HG03520 (cell line): ENCODE measurements at regions not wholly inside any gene's neighbourhood (a gene's known extent, or its start where the extent isn't known, plus 50 kb on each side); places are given as distances from the start of the nearest gene placed in this dataset.

Source experiments
- ATAC-seq: cut with Tn5 transposase; IDR thresholded peaks from one replicate; pipeline ENCODE4 v1.9.1; 2021; ENCODE audit warnings: mild to moderate bottlenecking, moderate library complexity; ENCODE audit not compliant: unreplicated experiment

- ATAC-seq = no peak
Observed at GRCh38 chr6:147903931-147904330, 395.4 kb downstream of the SAMD5 start.

GRCh38 chr6:147904416-147904815 is 395.9 kb downstream of the SAMD5 start:
- ATAC-seq = no peak

GRCh38 chr6:147905711-147906110 is 397.2 kb downstream of the SAMD5 start:
- ATAC-seq = no peak

GRCh38 chr6:147906361-147906760 is 397.9 kb downstream of the SAMD5 start:
- ATAC-seq = no peak

GRCh38 chr6:147909640-147910039 is 401.1 kb downstream of the SAMD5 start:
- ATAC-seq = no peak

- ATAC-seq = no peak
Observed at GRCh38 chr6:147910281-147910680, 401.8 kb downstream of the SAMD5 start.

GRCh38 chr6:147911057-147911456 is 402.6 kb downstream of the SAMD5 start:
- ATAC-seq = no peak

- ATAC-seq = no peak
Observed at GRCh38 chr6:147911686-147912085, 403.2 kb downstream of the SAMD5 start.

- no peak for ATAC-seq
Observed at GRCh38 chr6:147922799-147923198, 414.3 kb downstream of the SAMD5 start.

GRCh38 chr6:147924598-147924997 is 416.1 kb downstream of the SAMD5 start:
- ATAC-seq = no peak

- ATAC-seq = no peak
Observed at GRCh38 chr6:147925826-147926225, 416.8 kb upstream of the SASH1 start.

- ATAC-seq = no peak
Observed at GRCh38 chr6:147930745-147931144, 411.9 kb upstream of the SASH1 start.

- no peak for ATAC-seq
Observed at GRCh38 chr6:147933224-147933623, 409.4 kb upstream of the SASH1 start.

GRCh38 chr6:147935656-147936055 is 407.0 kb upstream of the SASH1 start:
- no peak for ATAC-seq

- no peak for ATAC-seq
Observed at GRCh38 chr6:147936703-147937470, 405.8 kb upstream of the SASH1 start.

- ATAC-seq = no peak
Observed at GRCh38 chr6:147941143-147941542, 401.5 kb upstream of the SASH1 start.

- ATAC-seq = no peak
Observed at GRCh38 chr6:147942363-147942762, 400.3 kb upstream of the SASH1 start.

- no peak for ATAC-seq
Observed at GRCh38 chr6:147944122-147944521, 398.5 kb upstream of the SASH1 start.

- ATAC-seq = no peak
Observed at GRCh38 chr6:147947521-147947920, 395.1 kb upstream of the SASH1 start.

- ATAC-seq = no peak
Observed at GRCh38 chr6:147949981-147950622, 392.5 kb upstream of the SASH1 start.

GRCh38 chr6:147950623-147950987 is 392.0 kb upstream of the SASH1 start:
- ATAC-seq = no peak

- ATAC-seq = no peak
Observed at GRCh38 chr6:147951726-147952125, 390.9 kb upstream of the SASH1 start.

- no peak for ATAC-seq
Observed at GRCh38 chr6:147954938-147955337, 387.7 kb upstream of the SASH1 start.
